Hepatocyte (in vitro differentiated cells): ENCODE measurements at regions not wholly inside any gene's neighbourhood (a gene's known extent, or its start where the extent isn't known, plus 50 kb on each side); places are given as distances from the start of the nearest gene placed in this dataset.
"Not testable (repeated sequence)": the region's sequence is repeated elsewhere in the genome, so short reads cannot be mapped to it uniquely, and the experiment has no call there.

Source experiments
- DNase-seq: peaks from one replicate; pipeline ENCODE4 v3.0.0-alpha.2; 2016; ENCODE audit warnings: low spot score
- H2AFZ ChIP-seq: fragments of 200-600 bp; sonication (generic); 2 replicates; pipeline ENCODE4 v1.6.0; 2016; ENCODE audit warnings: antibody characterized with exemption, mild to moderate bottlenecking
- H3K27ac ChIP-seq: fragments of 200-600 bp; sonication (generic); 2 replicates; pipeline ENCODE4 v1.5.1; 2016; ENCODE audit warnings: mild to moderate bottlenecking
- H3K27me3 ChIP-seq: fragments of 200-600 bp; sonication (generic); 2 replicates; pipeline ENCODE4 v1.6.1; 2016
- H3K36me3 ChIP-seq: fragments of 200-600 bp; sonication (generic); replicated peaks from 2 replicates; pipeline ENCODE4 v1.5.1; 2016; ENCODE audit warnings: low read depth; ENCODE audit not compliant: insufficient read depth
- H3K4me1 ChIP-seq: fragments of 200-600 bp; sonication (generic); 2 replicates; pipeline ENCODE4 v1.5.1; 2016; ENCODE audit warnings: mild to moderate bottlenecking, moderate library complexity; ENCODE audit not compliant: insufficient read depth
- H3K4me2 ChIP-seq: fragments of 200-600 bp; sonication (generic); 2 replicates; pipeline ENCODE4 v1.6.0; 2016
- H3K4me3 ChIP-seq: fragments of 200-600 bp; sonication (generic); 2 replicates; pipeline ENCODE4 v1.5.1; 2016; ENCODE audit warnings: mild to moderate bottlenecking
- H3K79me2 ChIP-seq: fragments of 200-600 bp; sonication (generic); 2 replicates; pipeline ENCODE4 v1.6.0; 2017; ENCODE audit warnings: mild to moderate bottlenecking
- H3K9me2 ChIP-seq: fragments of 200-600 bp; sonication (generic); replicated peaks from 2 replicates; pipeline ENCODE4 v1.6.0; 2017; ENCODE audit warnings: mild to moderate bottlenecking; ENCODE audit not compliant: insufficient read depth
- H3K9me3 ChIP-seq: fragments of 200-600 bp; sonication (generic); 2 replicates; pipeline ENCODE4 v1.5.1; 2016; ENCODE audit warnings: low read depth, mild to moderate bottlenecking
- H4K20me1 ChIP-seq: fragments of 200-600 bp; sonication (generic); 2 replicates; pipeline ENCODE4 v1.6.0; 2016; ENCODE audit warnings: mild to moderate bottlenecking; ENCODE audit not compliant: insufficient read depth, poor library complexity, severe bottlenecking
- EZH2 ChIP-seq: fragments of 200-600 bp; sonication (generic); IDR thresholded peaks from 2 replicates; pipeline ENCODE4 v1.6.1; 2016; ENCODE audit warnings: antibody characterized with exemption, mild to moderate bottlenecking, borderline replicate concordance
- EZH2phosphoT487 ChIP-seq: fragments of 200-600 bp; sonication (generic); IDR thresholded peaks from one replicate; pipeline ENCODE4 v1.6.1; 2018; ENCODE audit warnings: antibody characterized with exemption, mild to moderate bottlenecking, low read depth, moderate library complexity; ENCODE audit not compliant: unreplicated experiment, severe bottlenecking
- WGBS: methylation state at CpG from one replicate; pipeline ENCODE4 v1.1.6; 2016; ENCODE audit warnings: low lambda C conversion rate; ENCODE audit errors: missing lambda C conversion rate; 5-methylcytosine and 5-hydroxymethylcytosine counted together
- TF ChIP-seq, protein P1 (sequence below): fragments of 200-600 bp; sonication (generic); IDR thresholded peaks from 2 replicates; pipeline ENCODE4 v1.5.1; 2016; ENCODE audit warnings: antibody characterized with exemption, mild to moderate bottlenecking; ENCODE audit not compliant: poor library complexity

- no peaks in the 10 kb centered on the region for H3K36me3 ChIP-seq
- H3K9me3 ChIP-seq, result peaks cover 7% of the 10 kb centered on the region
- H3K4me2 ChIP-seq, result no peak overlapping the region
- H3K9me2 ChIP-seq, result no peaks in the 10 kb centered on the region
- H3K79me2 ChIP-seq, result no peaks in the 10 kb centered on the region
- TF ChIP-seq EZH2 (no peak), EZH2phosphoT487 (no peak)
- TF ChIP-seq, protein P1, sequence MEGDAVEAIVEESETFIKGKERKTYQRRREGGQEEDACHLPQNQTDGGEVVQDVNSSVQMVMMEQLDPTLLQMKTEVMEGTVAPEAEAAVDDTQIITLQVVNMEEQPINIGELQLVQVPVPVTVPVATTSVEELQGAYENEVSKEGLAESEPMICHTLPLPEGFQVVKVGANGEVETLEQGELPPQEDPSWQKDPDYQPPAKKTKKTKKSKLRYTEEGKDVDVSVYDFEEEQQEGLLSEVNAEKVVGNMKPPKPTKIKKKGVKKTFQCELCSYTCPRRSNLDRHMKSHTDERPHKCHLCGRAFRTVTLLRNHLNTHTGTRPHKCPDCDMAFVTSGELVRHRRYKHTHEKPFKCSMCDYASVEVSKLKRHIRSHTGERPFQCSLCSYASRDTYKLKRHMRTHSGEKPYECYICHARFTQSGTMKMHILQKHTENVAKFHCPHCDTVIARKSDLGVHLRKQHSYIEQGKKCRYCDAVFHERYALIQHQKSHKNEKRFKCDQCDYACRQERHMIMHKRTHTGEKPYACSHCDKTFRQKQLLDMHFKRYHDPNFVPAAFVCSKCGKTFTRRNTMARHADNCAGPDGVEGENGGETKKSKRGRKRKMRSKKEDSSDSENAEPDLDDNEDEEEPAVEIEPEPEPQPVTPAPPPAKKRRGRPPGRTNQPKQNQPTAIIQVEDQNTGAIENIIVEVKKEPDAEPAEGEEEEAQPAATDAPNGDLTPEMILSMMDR, result no peak
- no peaks in the 10 kb centered on the region for H4K20me1 ChIP-seq
- no peaks in the 10 kb centered on the region for H3K4me1 ChIP-seq
- WGBS, result 63% methylated on average over 4 of the region's 4 CpGs
- DNase-seq, result no peak
- H3K27ac ChIP-seq, result no peak overlapping the region
- H2AFZ ChIP-seq, result no peak overlapping the region
- H3K4me3 ChIP-seq, result no peak overlapping the region
- no peaks in the 10 kb centered on the region for H3K27me3 ChIP-seq
Observed at GRCh38 chr2:22167256-22167655, 1043.5 kb downstream of the TDRD15 start.

GRCh38 chr2:22175003-22175402 lies 1051.2 kb downstream of the TDRD15 start:
- no peaks in the 10 kb centered on the region for H3K79me2 ChIP-seq
- H3K4me3 ChIP-seq, result no peak overlapping the region
- no peak for TF ChIP-seq EZH2phosphoT487
- no peak overlapping the region for H3K27ac ChIP-seq
- H4K20me1 ChIP-seq, result no peaks in the 10 kb centered on the region
- DNase-seq, result no peak
- H3K4me1 ChIP-seq, result no peaks in the 10 kb centered on the region
- H3K9me3 ChIP-seq, result no peaks in the 10 kb centered on the region
- H3K36me3 ChIP-seq, result no peaks in the 10 kb centered on the region
- no peaks in the 10 kb centered on the region for H3K27me3 ChIP-seq
- H3K4me2 ChIP-seq, result no peak overlapping the region
- H2AFZ ChIP-seq, result no peak overlapping the region
- H3K9me2 ChIP-seq, result no peaks in the 10 kb centered on the region
- 90% methylated on average over 3 of the region's 3 CpGs for WGBS

GRCh38 chr2:22185251-22185650 lies 1061.5 kb downstream of the TDRD15 start:
- Histone ChIP-seq H3K4me2 (no peak overlapping the region), H3K4me1 (no peaks in the 10 kb centered on the region), H3K4me3 (no peak overlapping the region), H3K9me3 (no peaks in the 10 kb centered on the region), H4K20me1 (no peaks in the 10 kb centered on the region), H3K9me2 (no peaks in the 10 kb centered on the region), H3K27me3 (no peaks in the 10 kb centered on the region), H3K79me2 (no peaks in the 10 kb centered on the region), H2AFZ (no peak overlapping the region), H3K27ac (no peak overlapping the region), H3K36me3 (no peaks in the 10 kb centered on the region)
- TF ChIP-seq EZH2phosphoT487, result no peak
- TF ChIP-seq EZH2, result no peak
- TF ChIP-seq, protein P1, result no peak
- 87% methylated on average over 2 of the region's 2 CpGs for WGBS
- DNase-seq, result no peak

DNA sequence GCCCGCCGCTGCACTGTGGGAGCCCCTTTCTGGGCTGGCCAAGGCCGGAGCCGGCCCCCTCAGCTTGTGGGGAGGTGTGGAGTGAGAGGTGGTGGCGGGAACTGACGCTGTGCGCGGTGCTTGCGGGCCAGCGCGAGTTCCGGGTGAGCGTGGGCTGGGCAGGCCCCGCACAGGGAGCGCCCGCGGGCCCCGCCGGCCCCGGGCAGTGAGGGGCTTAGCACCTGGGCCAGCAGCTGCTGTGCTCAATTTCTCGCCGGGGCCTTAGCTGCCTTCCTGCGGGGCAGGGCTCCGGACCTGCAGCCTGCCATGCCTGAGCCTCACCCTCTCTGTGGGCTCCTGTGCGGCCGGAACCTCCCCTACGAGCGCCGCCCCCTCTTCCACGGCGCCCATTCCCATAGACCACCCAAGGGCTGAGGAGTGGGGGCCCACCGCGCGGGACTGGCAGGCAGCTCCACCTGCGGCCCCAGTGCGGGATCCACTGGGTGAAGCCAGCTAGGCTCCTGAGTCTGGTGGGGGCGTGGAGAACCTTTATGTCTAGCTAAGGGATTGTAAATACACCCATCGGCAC lies 1062.6 kb downstream of the TDRD15 start:
- not testable (repeated sequence) for H3K9me2 ChIP-seq, H3K4me1 ChIP-seq, H4K20me1 ChIP-seq, DNase-seq, H3K27me3 ChIP-seq, H3K27ac ChIP-seq, H3K9me3 ChIP-seq, H3K4me3 ChIP-seq, H3K79me2 ChIP-seq, H3K4me2 ChIP-seq, H3K36me3 ChIP-seq, H2AFZ ChIP-seq
- 98% methylated on average over 30 of the region's 38 CpGs for WGBS
